B cell (primary cell): ENCODE measurements at regions not wholly inside any gene's neighbourhood (a gene's known extent, or its start where the extent isn't known, plus 50 kb on each side); places are given as distances from the start of the nearest gene placed in this dataset.

Source experiments
- ATAC-seq: fragments of 200-7000 bp; cut with Tn5 transposase; one replicate; pipeline ENCODE4 v1.10.0; 2021; ENCODE audit warnings: low read depth, mild to moderate bottlenecking, moderate number of reproducible peaks, moderate library complexity
- CTCF ChIA-PET: fragments of 350-600 bp; sonication (Branson Sonifier 250); formaldehyde crosslinking; loops from one replicate; lab custom pipeline; 2021; ENCODE audit warnings: antibody characterized with exemption, inconsistent platforms; lab: Charles Lee
- POLR2A ChIA-PET: fragments of 350-600 bp; sonication (Branson Sonifier 250); formaldehyde crosslinking; loops from one replicate; lab custom pipeline; 2021; ENCODE audit warnings: antibody characterized with exemption; lab: Charles Lee
- DNase-seq: peaks from one replicate; pipeline ENCODE4 v3.0.0; 2013
- H2AFZ ChIP-seq: 2 replicates; pipeline ENCODE4 v1.6.1; 2012; ENCODE audit warnings: mild to moderate bottlenecking, low read depth, low read length; ENCODE audit not compliant: insufficient read depth, poor library complexity, severe bottlenecking
- H3K27ac ChIP-seq, 2 donors: 1 replicate in 1 of 2; 2 replicates in 1 of 2; pipeline ENCODE4 v1.5.1; 2012 to 2013; ENCODE audit warnings: low read length in 2 of 2, mild to moderate bottlenecking in 2 of 2, moderate library complexity in 1 of 2
- H3K27me3 ChIP-seq, 4 experiments: fragments of 200-600 bp in 1 of 4; sonication (generic) in 1 of 4; replicated peaks in 1 of 4; 1 replicate in 2 of 4; 2 replicates in 2 of 4; pipeline versions ENCODE4 v1.6.1 to v1.7.0; 2013 to 2016; ENCODE audit warnings: low read length in 3 of 4, mild to moderate bottlenecking in 2 of 4, mixed read lengths in 1 of 4, moderate library complexity in 1 of 4; ENCODE audit not compliant: insufficient read depth in 4 of 4, control insufficient read depth in 3 of 4; ENCODE audit errors: control extremely low read depth in 1 of 4
- H3K36me3 ChIP-seq, 2 experiments: replicated peaks in 1 of 2; 1 replicate in 1 of 2; 2 replicates in 1 of 2; pipeline versions ENCODE4 v1.6.1 to v1.7.1; 2013; ENCODE audit warnings: low read length in 1 of 2; ENCODE audit not compliant: insufficient read depth in 2 of 2, control insufficient read depth in 1 of 2; ENCODE audit errors: control extremely low read depth in 1 of 2, extremely low read depth in 1 of 2
- H3K4me1 ChIP-seq, 2 donors: fragments of 200-600 bp in 1 of 2; sonication (generic) in 1 of 2; 1 replicate in 1 of 2; 2 replicates in 1 of 2; pipeline versions ENCODE4 v1.5.1 to v1.6.1; 2013 to 2017; ENCODE audit warnings: low read length in 2 of 2; ENCODE audit not compliant: control insufficient read depth in 2 of 2, insufficient read depth in 2 of 2
- H3K4me2 ChIP-seq: replicated peaks from 2 replicates; pipeline ENCODE3; 2012; ENCODE audit warnings: mild to moderate bottlenecking, low read depth, low read length; ENCODE audit not compliant: poor library complexity, severe bottlenecking
- H3K4me3 ChIP-seq, 5 experiments: fragments of 200-600 bp in 1 of 5; sonication (generic) in 1 of 5; 1 replicate in 3 of 5; 2 replicates in 2 of 5; pipeline versions ENCODE4 v1.5.1 to v1.7.0; 2011 to 2016; ENCODE audit warnings: low read length in 4 of 5, mild to moderate bottlenecking in 4 of 5, low read depth in 2 of 5, control low read depth in 1 of 5, moderate library complexity in 1 of 5; ENCODE audit not compliant: insufficient read depth in 1 of 5; ENCODE audit errors: control extremely low read depth in 1 of 5, extremely low read depth in 1 of 5
- H3K79me2 ChIP-seq: fragments of 200-600 bp; sonication (generic); one replicate; pipeline ENCODE4 v1.6.0; 2016; ENCODE audit warnings: low read length; ENCODE audit not compliant: control insufficient read depth, insufficient read depth
- H3K9ac ChIP-seq: fragments of 200-600 bp; sonication (generic); 2 replicates; pipeline ENCODE4 v1.6.1; 2017; ENCODE audit warnings: mild to moderate bottlenecking, low read length, moderate library complexity
- H3K9me3 ChIP-seq, 3 donors: one replicate each; pipeline versions ENCODE4 v1.6.1 to v1.7.1; 2013; ENCODE audit warnings: low read length in 2 of 3; ENCODE audit not compliant: control insufficient read depth in 2 of 3, insufficient read depth in 1 of 3; ENCODE audit errors: control extremely low read depth in 1 of 3
- H4K20me1 ChIP-seq: 2 replicates; pipeline ENCODE4 v1.6.0; 2012; ENCODE audit warnings: mild to moderate bottlenecking, low read length; ENCODE audit not compliant: insufficient read depth, control insufficient read depth, poor library complexity, severe bottlenecking
- H3K27ac Mint-ChIP-seq: one replicate; pipeline ENCODE4 v1.8.0; 2021; ENCODE audit warnings: mixed read lengths
- H3K27me3 Mint-ChIP-seq: one replicate; pipeline ENCODE4 v1.8.0; 2021; ENCODE audit warnings: mixed read lengths
- H3K4me1 Mint-ChIP-seq: one replicate; pipeline ENCODE4 v1.8.0; 2021; ENCODE audit warnings: mixed read lengths
- H3K4me3 Mint-ChIP-seq: one replicate; pipeline ENCODE4 v1.8.0; 2021; ENCODE audit warnings: mixed read lengths
- H3K9me3 Mint-ChIP-seq: one replicate; pipeline ENCODE4 v1.8.0; 2022; ENCODE audit warnings: mixed read lengths; ENCODE audit not compliant: insufficient read depth
- CTCF ChIP-seq: fragments of 200-600 bp; IDR thresholded peaks from one replicate; pipeline ENCODE4 v1.8.0; 2022; ENCODE audit warnings: antibody characterized with exemption, mild to moderate bottlenecking
- EZH2 ChIP-seq: IDR thresholded peaks from 2 replicates; pipeline ENCODE4 v1.6.1; 2012; ENCODE audit warnings: borderline replicate concordance, low read depth, mild to moderate bottlenecking, moderate library complexity, low read length; ENCODE audit not compliant: insufficient read depth, poor library complexity, severe bottlenecking
- WGBS: methylation state at CpG from one replicate; pipeline ENCODE4 v1.1.5; 2013; ENCODE audit warnings: missing lambda C conversion rate; ENCODE audit not compliant: insufficient coverage; 5-methylcytosine and 5-hydroxymethylcytosine counted together
- intact Hi-C: fragments of 100-400 bp; cut with micrococcal nuclease; formaldehyde crosslinking; loops from one replicate; pipeline ENCODE4 v1.10.0; 2022

GRCh38 chr1:96090134-96090533 lies 631.5 kb upstream of the PTBP2 start:
- H3K4me2 ChIP-seq = no peak overlapping the region
- no peak for TF ChIP-seq CTCF
- no peak for TF ChIP-seq EZH2
- H3K9me3 ChIP-seq = no peaks in the 10 kb centered on the region
- no peaks in the 10 kb centered on the region for H4K20me1 ChIP-seq
- Mint-ChIP-seq H3K9me3 (no peaks in the 10 kb centered on the region), H3K27me3 (no peaks in the 10 kb centered on the region), H3K4me1 (no peaks in the 10 kb centered on the region), H3K27ac (no peak overlapping the region), H3K4me3 (no peak overlapping the region)
- ChIA-PET CTCF (no interaction called here), POLR2A (no interaction called here)
- no peak overlapping the region for H3K9ac ChIP-seq
- H3K27me3 ChIP-seq = no peaks in the 10 kb centered on the region
- no peaks in the 10 kb centered on the region for H3K36me3 ChIP-seq
- H3K4me3 ChIP-seq = no peak overlapping the region
- ATAC-seq (no peak), DNase-seq (no peak)
- H3K4me1 ChIP-seq = no peaks in the 10 kb centered on the region
- H3K79me2 ChIP-seq = no peaks in the 10 kb centered on the region
- WGBS = no CpG with 5 or more reads among the region's 4 CpGs
- no peak overlapping the region for H2AFZ ChIP-seq
- intact Hi-C loops = no loop called here
- H3K27ac ChIP-seq = no peak overlapping the region

- Histone ChIP-seq H4K20me1 (no peaks in the 10 kb centered on the region), H3K9ac (no peak overlapping the region), H3K27ac (no peak overlapping the region), H3K4me2 (no peak overlapping the region), H3K4me3 (no peak overlapping the region), H3K79me2 (no peaks in the 10 kb centered on the region), H3K9me3 (no peaks in the 10 kb centered on the region), H3K27me3 (no peaks in the 10 kb centered on the region), H3K36me3 (no peaks in the 10 kb centered on the region), H3K4me1 (no peaks in the 10 kb centered on the region), H2AFZ (no peak overlapping the region)
- no peaks in the 10 kb centered on the region for H3K27me3 Mint-ChIP-seq
- no peak overlapping the region for H3K4me3 Mint-ChIP-seq
- no peaks in the 10 kb centered on the region for H3K4me1 Mint-ChIP-seq
- no CpG with 5 or more reads among the region's 2 CpGs for WGBS
- no peak overlapping the region for H3K27ac Mint-ChIP-seq
- DNase-seq (no peak), ATAC-seq (no peak)
- intact Hi-C loops = no loop called here
- H3K9me3 Mint-ChIP-seq = peaks cover 2% of the 10 kb centered on the region
- TF ChIP-seq EZH2 = no peak
- no peak for TF ChIP-seq CTCF
- ChIA-PET CTCF (no interaction called here), POLR2A (no interaction called here)
Observed at GRCh38 chr1:96095849-96096612, 625.6 kb upstream of the PTBP2 start.
